ENCODE measurements at regions not wholly inside any gene's neighbourhood (a gene's known extent, or its start where the extent isn't known, plus 50 kb on each side); places are given as distances from the start of the nearest gene placed in this dataset.

- TF ChIP-seq, protein P1, sequence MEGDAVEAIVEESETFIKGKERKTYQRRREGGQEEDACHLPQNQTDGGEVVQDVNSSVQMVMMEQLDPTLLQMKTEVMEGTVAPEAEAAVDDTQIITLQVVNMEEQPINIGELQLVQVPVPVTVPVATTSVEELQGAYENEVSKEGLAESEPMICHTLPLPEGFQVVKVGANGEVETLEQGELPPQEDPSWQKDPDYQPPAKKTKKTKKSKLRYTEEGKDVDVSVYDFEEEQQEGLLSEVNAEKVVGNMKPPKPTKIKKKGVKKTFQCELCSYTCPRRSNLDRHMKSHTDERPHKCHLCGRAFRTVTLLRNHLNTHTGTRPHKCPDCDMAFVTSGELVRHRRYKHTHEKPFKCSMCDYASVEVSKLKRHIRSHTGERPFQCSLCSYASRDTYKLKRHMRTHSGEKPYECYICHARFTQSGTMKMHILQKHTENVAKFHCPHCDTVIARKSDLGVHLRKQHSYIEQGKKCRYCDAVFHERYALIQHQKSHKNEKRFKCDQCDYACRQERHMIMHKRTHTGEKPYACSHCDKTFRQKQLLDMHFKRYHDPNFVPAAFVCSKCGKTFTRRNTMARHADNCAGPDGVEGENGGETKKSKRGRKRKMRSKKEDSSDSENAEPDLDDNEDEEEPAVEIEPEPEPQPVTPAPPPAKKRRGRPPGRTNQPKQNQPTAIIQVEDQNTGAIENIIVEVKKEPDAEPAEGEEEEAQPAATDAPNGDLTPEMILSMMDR (IDR thresholded peaks at IDR 0.05; ENCODE audit: low read depth, low read length, missing control alignments), result no peak
- Histone ChIP-seq H3K4me3 (ENCODE audit: low read depth, low read length) (no peak overlapping the region), H3K36me3 (replicated peaks) (no peaks in the 10 kb centered on the region), H3K27me3 (replicated peaks) (no peaks in the 10 kb centered on the region), H3K27ac (no peak overlapping the region)
- in situ Hi-C loops (cut with HindIII; ENCODE audit: low pct_ligation_motif_present, low sequenced_read_pairs), result no loop called here
- DNase-seq, result no peak
These were observed 376.6 kb downstream of the EFNA5 start for GRCh38 chr5:107294211-107294550.

- TF ChIP-seq, protein P1 (IDR thresholded peaks at IDR 0.05; ENCODE audit: low read depth, low read length, missing control alignments), result no peak
- no peak for DNase-seq
- no peak overlapping the region for H3K4me3 ChIP-seq (ENCODE audit: low read depth, low read length)
- no peaks in the 10 kb centered on the region for H3K36me3 ChIP-seq (replicated peaks)
- no peak overlapping the region for H3K27ac ChIP-seq
- no peaks in the 10 kb centered on the region for H3K27me3 ChIP-seq (replicated peaks)
- in situ Hi-C loops (cut with HindIII; ENCODE audit: low pct_ligation_motif_present, low sequenced_read_pairs), result no loop called here
These were observed 377.1 kb downstream of the EFNA5 start for GRCh38 chr5:107293541-107294210.

GRCh38 chr5:107291866-107292265 is 378.9 kb downstream of the EFNA5 start:
- in situ Hi-C loops (cut with HindIII; ENCODE audit: low pct_ligation_motif_present, low sequenced_read_pairs), result no loop called here
- Histone ChIP-seq H3K27ac (no peak overlapping the region), H3K27me3 (replicated peaks) (no peaks in the 10 kb centered on the region), H3K4me3 (ENCODE audit: low read depth, low read length) (no peak overlapping the region), H3K36me3 (replicated peaks) (no peaks in the 10 kb centered on the region)
- DNase-seq, result no peak
- TF ChIP-seq, protein P1 (IDR thresholded peaks at IDR 0.05; ENCODE audit: low read depth, low read length, missing control alignments), result no peak

DNA sequence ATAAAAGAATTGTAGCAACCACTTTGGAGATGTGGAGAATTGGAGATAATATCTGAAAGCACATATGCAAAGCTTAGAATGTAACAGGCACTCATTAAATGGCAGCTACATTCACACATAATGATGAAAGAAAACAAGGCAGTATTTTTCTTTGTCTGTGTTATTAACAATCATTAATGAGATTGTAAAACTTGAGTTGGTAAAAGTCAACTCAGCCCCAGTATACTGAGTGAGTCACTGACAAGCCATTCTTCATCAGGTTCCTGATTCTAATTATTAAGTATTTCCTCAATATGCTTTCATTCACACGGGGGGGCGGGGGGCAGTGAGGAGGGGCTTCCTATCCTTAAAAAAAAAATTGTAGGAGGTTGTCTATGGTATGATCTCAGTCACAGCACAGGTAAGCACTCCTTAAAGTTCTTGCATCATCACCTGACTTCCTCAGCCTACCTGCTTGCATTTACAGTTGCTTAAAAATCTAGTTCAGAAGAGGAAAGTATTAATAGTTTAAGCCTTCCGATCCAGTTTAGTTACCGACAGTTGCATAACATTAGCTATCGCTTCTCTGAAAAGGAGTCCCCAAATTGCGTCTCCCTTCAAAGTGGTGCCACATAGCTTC is 379.8 kb downstream of the EFNA5 start:
- H3K4me3 ChIP-seq (ENCODE audit: low read depth, low read length), result no peak overlapping the region
- no peak for DNase-seq
- H3K36me3 ChIP-seq (replicated peaks), result no peaks in the 10 kb centered on the region
- no peaks in the 10 kb centered on the region for H3K27me3 ChIP-seq (replicated peaks)
- in situ Hi-C loops (cut with HindIII; ENCODE audit: low pct_ligation_motif_present, low sequenced_read_pairs), result no loop called here
- TF ChIP-seq, protein P1 (IDR thresholded peaks at IDR 0.05; ENCODE audit: low read depth, low read length, missing control alignments), result no peak
- H3K27ac ChIP-seq, result no peak overlapping the region

- in situ Hi-C loops (cut with HindIII; ENCODE audit: low pct_ligation_motif_present, low sequenced_read_pairs), result no loop called here
- TF ChIP-seq, protein P1 (IDR thresholded peaks at IDR 0.05; ENCODE audit: low read depth, low read length, missing control alignments), result no peak
- H3K4me3 ChIP-seq (ENCODE audit: low read depth, low read length), result no peak overlapping the region
- DNase-seq, result no peak
- no peak overlapping the region for H3K27ac ChIP-seq
- no peaks in the 10 kb centered on the region for H3K36me3 ChIP-seq (replicated peaks)
- no peaks in the 10 kb centered on the region for H3K27me3 ChIP-seq (replicated peaks)
These were observed 381.6 kb downstream of the EFNA5 start for GRCh38 chr5:107289030-107289714.
